Left hindlimb (tissue), 1 donor: ENCODE measurements at regions not wholly inside any gene's neighbourhood (a gene's known extent, or its start where the extent isn't known, plus 50 kb on each side); places are given as distances from the start of the nearest gene placed in this dataset.
"Not testable (repeated sequence)": the region's sequence is repeated elsewhere in the genome, so short reads cannot be mapped to it uniquely, and the experiment has no call there.

Experiments used
- DNase-seq: peaks from one replicate; pipeline ENCODE4 v3.0.0-alpha.2; 2018

DNA sequence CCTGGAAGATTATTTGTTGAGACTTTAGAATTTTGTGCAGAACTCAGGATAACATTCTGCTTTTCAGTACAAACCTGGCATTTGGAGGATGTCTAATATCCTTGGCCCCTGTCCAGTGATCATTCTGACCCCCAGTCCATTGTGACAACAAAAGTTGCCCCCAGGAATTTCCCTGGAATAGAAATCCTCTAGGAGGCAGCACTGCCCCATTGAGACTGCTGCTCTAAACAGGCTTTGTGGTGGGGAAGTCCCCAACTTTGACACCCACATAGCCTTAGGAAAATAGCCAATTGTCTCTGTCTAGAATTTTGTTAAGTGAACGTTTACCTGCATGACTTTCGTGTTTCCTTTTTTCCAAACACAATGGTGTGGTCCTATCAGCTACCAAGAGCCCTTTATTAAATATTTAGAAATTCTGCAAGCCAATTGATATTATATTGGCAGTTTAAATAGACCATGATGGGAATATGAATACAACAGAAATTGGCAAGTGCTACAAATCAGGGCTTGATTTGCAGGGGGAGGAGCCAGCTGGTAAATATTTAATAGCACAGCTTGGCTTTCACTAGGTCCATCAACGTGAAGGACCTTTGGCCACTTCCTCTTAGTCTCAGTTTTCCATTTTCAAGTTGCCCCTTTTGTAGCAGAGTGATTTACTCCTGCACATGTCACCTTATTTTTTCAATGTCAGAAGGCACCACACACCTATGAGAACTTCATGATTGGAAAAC is 451.7 kb downstream of the EFNB2 start:
- DNase-seq = no peak

DNA sequence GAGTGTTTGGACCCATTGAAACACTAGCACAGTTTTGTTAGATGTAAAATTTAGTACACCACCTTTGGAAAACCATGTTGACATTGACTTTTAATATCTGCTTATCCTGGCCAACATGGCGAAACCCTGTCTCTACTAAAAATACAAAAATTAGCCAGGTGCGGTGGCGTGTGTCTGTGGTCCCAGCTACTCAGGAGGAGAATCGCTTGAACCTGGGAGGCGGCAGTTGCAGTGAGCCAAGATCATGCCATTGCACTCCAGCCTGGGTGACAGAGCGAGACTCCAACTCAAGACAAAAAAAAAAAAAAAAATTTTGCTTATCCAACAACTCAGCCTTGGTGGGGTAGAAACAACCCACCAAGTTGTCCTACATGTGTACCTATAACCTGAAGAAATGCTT is 454.2 kb downstream of the EFNB2 start:
- not testable (repeated sequence) for DNase-seq

DNA sequence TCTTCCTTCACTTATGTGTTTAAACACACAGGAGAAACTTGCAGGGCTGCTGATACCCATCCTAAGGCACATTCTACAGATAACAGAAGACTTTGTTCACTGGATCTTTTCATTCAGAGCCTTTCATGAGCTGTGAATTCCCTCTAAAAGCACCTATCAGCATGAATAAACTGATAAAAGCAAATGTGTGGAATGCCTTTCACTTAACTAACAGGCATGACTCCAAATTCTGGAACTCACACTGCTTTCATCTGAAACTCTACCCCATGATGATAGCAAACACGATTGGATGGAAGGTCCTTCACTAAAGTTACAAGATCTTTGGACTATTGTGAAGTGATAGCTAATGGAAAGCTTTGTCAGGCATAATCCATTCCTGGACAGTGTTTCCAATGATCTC is 457.3 kb downstream of the EFNB2 start:
- no peak for DNase-seq

DNA sequence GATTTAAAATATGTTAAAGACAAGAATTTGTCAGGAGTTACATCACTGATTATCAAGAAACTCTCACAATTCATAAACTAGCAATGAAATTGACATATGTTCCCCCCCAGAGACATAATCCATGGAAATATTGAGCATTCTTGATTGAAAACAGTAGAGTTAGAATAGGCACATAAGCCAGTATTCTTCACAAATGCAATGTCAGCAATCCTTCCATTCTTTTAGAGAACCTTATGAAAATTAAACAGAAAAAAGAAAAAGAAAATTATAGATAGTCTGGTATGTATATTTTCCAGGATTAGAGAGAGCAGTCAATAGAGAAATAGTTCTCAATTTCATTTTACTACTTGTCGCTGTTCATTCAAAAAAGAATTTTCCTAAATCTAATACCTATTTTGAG is 458.4 kb downstream of the EFNB2 start:
- no peak for DNase-seq

DNA sequence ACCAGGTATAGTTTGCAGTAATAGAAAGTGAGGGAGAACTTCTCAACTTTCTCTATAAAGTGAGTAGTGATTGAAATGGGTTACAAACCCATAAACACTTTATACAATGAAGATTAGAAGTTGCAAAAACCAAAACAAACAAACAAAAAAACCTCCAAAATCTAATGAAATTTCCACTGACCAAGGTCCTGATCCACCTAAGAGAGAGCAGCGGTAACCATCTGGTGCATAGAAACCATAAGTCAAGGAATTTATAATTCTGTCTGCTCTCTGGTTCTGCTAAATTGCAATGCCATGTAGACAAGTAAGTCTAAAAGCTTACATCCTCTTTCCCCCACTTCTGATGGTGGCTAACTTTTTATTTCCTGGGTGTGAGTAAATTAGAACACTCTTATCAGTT is 463.4 kb downstream of the EFNB2 start:
- no peak for DNase-seq

DNA sequence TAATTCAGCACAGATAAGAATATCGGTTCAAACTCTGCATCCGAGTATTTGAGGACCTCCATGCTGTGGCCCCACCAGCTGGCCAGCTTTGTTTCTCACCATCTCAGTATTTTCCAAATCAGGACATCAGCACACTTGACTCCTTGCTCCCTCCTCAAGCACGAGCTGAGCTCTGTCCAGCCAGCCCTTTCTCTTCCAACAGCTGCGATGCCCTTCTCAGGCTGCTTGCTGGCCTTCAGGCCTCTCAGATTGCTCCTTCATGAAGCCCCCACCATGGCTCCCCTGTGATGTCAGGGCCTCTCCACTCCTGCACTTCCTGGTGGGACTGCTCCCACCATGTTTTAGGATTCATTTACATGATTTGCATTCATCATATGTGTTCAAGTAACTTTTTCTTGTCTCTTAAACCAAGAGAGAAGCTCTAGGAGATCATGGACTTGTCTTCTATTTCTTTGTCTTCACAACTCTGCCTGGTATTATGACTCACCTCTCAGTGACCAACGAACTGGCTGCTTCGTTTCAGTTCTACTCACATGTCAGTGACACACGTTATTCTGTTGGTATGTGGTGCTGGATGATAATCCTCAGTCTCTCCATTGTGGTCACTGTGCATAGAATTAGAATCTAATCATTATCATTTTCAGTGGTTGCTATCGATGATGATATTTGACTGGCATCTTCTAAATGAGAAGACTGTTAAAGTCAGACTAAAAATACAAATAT is 471.7 kb downstream of the EFNB2 start:
- DNase-seq = no peak

DNA sequence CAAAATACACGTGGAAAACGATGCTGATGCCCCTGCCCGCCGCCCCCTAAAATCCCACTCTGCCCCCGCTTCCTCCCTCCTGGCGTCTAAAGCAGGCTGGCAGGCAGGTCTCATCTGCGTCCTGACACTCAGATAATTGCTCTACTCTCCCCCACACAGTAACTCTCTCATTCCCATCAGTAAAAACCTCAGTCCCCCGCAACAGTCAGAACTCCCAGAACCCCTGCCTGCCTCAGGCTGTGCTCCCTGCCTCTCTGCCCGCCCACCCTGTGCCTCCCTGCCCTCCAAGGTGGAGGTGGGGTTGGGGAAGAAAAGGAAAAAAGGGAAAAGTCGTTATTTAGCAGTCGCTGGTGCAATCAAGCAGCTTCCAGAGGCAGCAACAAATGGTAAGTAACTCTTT is 473.7 kb downstream of the EFNB2 start:
- DNase-seq = no peak

DNA sequence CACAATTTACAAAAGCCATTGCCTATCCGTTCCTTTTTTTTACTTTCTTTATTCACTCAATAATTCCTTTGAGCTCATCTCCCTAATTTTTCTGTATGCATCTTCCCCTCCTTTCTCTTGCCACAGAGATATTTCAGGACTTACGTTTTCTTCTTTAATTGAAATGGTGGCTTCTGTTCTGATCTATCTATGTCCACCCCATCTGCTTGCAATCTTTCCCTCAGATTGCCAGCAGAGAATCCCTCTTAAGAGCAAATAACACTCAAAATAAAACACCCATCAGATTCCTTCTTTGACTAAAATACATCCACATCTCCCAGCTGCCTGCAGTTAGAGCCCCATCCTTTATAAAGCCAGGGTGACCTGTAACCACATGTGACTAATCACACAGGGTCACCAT is 478.6 kb downstream of the EFNB2 start:
- no peak for DNase-seq

DNA sequence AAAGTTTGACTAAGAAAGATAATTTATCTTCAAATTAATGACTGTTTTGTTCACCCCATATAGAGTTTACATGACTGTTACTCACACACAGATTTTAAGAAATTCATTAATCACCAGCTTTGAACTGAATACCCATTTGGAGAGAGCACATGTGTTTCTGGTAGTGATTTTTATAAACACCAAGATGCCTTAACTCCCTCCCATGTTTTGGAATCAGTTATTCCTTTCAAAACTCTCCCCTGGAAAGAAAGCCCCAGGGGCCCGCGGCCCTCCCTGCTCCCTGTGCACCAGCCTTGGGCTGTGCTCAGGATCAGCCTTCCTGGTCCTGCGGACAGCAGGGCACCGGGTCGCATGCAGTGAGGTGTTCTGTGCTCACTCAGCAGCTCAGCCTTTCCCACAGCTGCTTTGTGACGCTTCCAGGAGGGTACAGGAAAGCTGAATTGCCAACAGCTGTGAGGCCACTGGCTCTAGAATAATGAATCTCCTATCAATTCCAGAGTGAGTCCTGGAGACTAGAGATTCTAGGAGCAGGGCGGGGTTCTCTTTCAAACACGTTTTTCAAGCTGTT is 483.2 kb downstream of the EFNB2 start:
- no peak for DNase-seq

DNA sequence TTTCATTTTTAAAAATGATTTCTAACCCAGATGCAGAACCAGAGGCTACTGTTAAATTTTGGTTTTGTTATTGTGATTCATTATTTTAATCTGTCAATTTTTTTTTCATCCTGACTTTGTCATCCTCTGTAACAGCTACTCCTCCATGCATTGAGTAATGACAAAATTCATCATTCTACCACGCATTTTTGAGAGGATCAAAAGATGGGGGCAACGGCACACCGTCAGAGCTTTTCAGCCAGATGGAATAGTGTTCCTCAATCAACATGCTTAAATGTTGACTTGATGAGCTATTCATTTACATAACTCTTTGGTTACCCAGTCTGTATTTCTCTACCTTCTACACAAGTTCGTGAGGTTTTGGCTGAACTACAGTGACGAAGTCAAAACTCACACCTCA is 486.3 kb downstream of the EFNB2 start:
- DNase-seq = no peak

DNA sequence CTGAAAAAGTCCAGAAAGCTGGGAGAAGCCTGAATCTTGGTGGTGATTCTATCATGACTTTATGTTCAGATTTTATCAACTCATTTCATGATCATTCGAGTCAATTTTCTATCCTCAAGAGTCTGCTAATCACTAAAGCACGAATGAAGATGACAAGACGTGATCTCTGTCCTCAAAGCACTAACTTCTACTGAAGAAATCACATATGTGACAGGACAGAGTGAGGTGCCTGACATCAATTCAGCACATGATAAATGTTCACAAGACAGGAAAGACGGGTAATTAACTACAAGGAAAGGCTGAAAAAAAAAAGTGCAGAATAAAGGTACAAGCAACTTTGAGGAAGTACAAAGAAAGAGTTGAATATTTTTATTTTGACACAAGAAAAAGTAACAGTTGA is 487.1 kb downstream of the EFNB2 start:
- no peak for DNase-seq

DNA sequence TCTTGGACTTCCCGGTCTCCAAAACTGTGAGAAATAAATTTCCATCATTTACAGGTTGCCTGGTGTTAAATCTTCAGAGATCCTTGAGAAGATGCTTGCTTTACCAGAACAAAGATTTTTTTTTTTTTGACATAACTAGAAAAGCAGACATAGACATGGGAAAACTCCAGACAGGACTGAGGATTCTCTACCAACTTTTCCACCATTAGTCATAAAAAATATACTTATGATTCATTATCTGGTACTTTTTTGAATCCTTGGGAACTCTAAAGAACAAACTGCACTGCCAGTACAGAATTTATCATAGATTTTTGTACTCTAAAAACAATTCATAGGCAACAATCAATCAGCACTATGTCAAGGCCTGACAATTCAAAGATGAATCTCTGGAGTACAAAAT is 487.6 kb downstream of the EFNB2 start:
- no peak for DNase-seq

DNA sequence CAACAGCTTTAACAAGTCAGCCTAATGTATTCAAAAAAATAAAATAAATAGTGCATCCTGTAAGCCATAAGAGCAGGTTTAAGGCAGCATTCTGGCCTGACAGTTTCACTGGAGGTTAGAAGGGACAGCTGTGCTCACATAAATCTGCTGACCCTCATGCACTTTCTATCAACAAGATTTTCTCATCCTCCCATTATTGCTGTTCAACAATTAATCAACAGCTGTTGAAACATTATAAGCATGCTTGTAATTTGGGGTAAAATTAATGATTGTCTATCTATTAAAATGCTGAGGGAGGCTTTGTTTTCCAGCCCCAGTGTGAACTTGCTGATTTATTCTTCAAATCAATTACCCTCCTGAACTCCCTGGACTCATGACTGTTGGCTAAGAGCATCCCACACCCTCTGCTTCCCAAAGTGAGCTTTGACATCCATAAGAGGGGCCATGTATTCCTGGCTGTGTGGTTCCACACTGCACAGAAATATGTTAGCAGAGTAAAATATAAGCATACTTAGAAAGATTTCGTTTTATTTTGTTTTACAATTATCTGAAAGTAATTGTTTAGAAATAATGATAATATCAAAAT is 492.4 kb downstream of the EFNB2 start:
- no peak for DNase-seq

DNA sequence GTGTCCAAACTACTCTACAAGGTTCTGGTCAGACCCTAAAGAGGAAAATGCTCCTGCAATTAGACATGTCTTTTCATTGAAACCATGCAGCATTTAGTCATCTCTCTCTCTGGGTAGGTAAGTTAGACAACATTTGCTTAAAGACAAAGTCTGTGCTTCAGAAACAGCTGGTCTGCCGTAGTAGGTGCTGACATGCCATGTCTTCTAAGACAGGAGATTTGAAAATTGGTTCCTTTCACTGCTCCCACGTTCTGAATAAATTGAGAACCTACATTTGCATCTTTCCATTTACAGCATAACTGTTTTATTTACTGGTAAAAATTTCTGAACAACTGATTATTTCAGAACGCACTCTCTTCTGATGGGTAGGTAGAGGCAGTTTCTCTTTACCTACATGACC is 494.0 kb downstream of the EFNB2 start:
- no peak for DNase-seq

DNA sequence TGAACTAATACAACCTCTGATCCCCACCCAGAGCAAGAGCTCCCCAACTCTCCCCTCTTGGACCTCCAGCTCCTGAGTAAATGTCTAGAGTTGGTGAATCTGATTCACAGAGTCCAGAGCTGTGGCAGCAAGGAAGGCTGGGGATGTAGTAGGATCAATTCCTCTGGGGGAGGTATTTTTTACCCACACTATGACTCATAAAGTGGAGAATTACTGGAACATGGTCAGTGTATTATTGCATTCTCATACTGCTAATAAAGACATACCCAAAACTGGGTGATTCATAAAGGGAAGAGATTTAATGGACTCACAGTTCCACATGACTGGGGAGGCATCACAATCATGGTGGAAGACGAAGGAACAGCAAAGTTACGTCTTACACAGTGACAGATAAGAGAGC is 496.7 kb downstream of the EFNB2 start:
- DNase-seq = no peak

DNA sequence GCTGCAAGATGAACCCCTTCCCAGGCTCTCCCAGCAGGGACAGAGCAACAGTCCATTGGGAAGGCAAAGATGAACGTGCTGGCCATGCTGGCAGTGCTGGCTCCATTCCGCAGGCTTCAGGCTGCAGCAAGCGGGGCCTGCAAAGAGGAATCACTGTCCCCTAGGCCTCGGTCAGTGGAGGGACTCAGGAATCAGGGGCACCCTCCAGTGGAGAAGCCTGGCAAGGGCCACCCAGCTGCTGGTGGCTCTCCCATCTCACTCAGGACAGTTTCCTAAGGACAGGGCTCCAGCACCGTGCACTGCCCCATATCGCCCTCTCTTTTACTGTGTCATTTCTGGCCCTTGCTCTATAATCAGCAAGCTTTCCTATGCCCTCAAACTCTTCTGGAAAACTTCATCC is 498.6 kb downstream of the EFNB2 start:
- no peak for DNase-seq

DNA sequence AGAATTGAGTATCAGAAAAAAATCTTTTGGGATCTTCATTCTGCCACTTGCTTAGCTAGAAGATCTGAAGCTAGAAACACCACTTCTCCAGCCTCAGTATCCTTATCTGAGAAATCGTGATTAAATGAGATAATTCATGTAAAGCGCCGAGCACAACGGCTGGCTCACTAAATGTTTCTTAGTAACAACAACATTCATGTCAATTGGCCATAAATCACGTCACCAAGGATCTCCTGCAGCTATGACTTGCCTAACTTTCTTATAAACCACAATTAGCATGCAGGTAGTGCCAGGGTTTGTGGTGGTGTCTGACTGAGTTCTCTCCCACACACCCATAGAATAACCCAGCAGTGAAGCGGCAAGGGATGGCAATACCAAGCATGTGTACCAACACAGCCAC is 501.3 kb downstream of the EFNB2 start:
- no peak for DNase-seq

DNA sequence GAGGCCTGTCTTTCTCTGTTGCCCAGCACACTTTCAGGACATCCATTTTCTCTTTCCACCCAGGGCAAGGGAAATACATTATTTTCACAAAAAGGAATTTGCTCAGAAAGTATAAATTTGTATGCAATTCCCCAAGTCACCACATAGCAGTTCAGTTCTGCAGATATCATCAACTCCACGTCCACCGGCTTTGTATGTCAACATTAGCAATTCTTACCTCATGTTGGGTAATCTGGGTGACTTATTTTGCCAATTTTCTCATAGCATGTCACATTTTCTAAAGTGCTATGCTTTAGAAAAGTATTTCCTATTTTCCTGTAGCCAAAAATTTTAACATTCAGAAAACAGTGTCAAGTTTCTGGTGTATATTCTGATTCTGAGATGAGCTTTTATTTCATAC is 501.8 kb downstream of the EFNB2 start:
- DNase-seq = no peak

DNA sequence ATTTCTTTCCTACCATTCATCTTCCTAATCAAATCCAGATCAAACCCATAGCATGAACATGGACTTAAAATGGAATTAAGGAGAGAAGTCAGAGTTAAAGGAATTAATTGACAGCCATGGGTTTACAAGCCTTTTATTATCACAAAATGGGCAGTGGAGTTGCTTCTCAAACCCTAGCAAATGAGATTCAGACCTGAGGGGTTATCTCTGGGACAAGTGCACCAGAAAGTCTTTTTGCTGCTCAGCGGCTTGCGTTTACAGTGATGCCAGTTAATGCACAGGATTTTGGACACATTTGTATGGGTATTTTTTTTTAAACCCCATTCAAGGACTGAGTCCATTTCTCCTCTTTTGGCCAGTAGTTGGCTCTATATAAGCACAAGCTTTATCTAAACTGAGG is 503.0 kb downstream of the EFNB2 start:
- DNase-seq = no peak

DNA sequence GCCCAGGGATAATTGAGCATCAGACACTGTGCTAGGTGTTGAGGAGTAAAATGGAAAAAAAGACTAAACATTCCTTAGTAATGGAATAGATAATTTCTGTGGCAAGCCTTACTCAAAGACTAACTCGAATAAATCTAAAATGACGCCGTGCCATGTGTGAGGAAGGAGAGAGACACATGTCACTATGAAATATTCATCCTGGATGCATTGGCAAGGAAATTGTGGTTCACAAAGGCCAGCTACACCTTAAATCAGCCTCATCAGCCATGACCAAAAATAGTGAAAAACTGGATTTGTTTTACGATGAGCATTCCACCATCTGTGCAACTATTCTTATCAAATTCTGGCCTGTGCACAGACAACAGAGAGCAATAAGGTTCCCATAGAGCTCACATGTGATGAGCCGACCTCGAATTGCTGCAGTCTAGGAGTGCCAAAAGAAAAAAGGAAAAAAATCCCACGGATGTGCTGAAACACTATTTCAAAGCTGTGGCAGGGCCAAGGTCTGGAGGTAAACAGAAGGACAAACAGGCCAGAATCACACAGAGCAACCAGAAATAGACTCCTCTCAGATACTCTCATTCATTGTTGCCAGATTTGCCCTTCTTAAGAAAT is 505.7 kb downstream of the EFNB2 start:
- no peak for DNase-seq

DNA sequence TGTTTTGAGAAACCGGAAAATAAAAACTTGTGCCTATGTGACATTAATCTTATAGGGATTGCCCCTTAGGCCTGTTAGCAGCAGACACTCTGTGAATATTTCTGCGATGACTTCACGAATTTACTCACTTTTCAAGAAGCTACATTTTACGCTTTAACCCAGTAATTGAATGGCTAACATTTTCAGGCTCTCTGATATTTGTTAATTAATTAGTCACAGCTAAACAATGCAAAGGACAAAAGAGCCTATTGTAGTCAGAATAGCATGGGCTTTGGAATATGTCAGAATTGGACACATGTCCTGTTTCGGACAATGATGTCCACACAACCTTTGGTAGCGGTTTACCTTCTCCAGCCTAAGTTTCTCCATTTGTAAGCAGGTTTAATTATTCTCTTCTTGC is 506.6 kb downstream of the EFNB2 start:
- no peak for DNase-seq

DNA sequence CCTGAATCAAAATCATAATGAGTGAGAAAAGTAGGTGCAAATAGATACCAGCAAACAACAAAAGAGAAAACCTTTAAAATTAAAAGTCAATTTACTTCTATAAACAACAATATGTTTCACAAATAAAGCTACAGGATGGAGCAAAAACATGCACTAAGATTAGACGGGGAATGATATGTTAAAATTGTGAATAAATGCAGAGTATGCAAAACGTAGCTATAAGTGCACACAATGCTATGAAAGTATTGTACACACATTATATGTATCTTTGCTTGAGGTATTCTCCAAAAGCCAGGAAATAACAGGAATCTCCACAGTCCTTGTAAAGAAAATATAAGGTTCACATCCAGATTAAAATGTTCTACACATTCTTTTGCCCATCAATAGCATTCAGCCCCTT is 523.9 kb downstream of the EFNB2 start:
- no peak for DNase-seq

DNA sequence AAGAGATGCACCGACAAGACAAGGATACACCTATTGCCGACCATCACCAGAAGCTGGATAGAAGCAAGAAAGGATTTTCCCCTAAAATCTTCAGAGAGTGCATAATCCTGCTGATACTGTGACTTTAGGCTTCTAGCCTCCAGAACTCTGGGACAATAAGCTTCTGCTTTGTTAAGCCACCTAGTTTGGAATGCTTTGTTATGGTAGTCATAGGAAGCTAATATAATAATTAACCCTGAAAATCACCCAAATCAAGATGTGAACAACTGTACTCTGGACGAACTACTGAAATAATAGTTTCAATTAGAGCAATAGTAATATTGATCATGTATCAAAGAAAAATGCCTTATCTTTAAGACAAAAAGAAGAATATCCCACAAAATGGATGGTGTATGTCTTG is 524.6 kb downstream of the EFNB2 start:
- DNase-seq = no peak

DNA sequence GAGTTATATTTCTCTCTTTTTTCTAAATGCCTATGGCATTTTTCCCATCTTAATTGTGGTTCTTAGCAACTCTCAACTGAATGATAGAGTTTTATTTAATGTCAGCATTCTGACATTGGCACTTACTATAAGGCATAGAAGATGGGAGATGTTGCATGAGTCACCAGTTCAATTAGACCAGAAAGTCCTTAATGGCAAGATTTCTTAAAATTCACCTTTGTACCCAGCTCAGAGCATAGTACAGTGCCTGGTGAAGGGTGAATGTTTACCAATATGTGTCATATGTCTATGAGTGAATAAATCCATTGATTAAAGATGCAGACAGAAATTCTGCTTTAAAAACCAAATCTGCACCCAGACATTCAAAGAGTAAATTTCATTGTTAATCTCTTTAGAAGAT is 526.9 kb downstream of the EFNB2 start:
- no peak for DNase-seq
